ENCODE measurements at regions not wholly inside any gene's neighbourhood (a gene's known extent, or its start where the extent isn't known, plus 50 kb on each side); places are given as distances from the start of the nearest gene placed in this dataset.

GRCh38 chr21:20020026-20020425, 978.2 kb upstream of the NCAM2 start:
- TF ChIP-seq CTCF (IDR thresholded peaks at IDR 0.05; ENCODE audit: borderline replicate concordance, extremely low read depth, low read length, poor library complexity, severe bottlenecking) = no peak
- no peak for TF ChIP-seq EZH2 (IDR thresholded peaks at IDR 0.05; ENCODE audit: borderline replicate concordance, low read depth, low read length, severe bottlenecking)

Measured in DND-41 (cell line).